IPS-15b (cell line): ENCODE measurements at regions not wholly inside any gene's neighbourhood (a gene's known extent, or its start where the extent isn't known, plus 50 kb on each side); places are given as distances from the start of the nearest gene placed in this dataset.

Experiments
- H3K27me3 ChIP-seq: one replicate; pipeline ENCODE4 v1.6.1; 2013; ENCODE audit warnings: low read length; ENCODE audit not compliant: control insufficient read depth, insufficient read depth
- H3K36me3 ChIP-seq: one replicate; pipeline ENCODE4 v1.6.1; 2013; ENCODE audit warnings: low read length; ENCODE audit not compliant: control insufficient read depth, insufficient read depth
- H3K4me1 ChIP-seq: one replicate; pipeline ENCODE4 v1.6.1; 2013; ENCODE audit warnings: mild to moderate bottlenecking, low read length; ENCODE audit not compliant: control insufficient read depth, insufficient read depth
- H3K4me3 ChIP-seq: one replicate; pipeline ENCODE4 v1.5.1; 2013; ENCODE audit warnings: low read depth, low read length
- H3K9ac ChIP-seq: one replicate; pipeline ENCODE4 v1.6.1; 2013; ENCODE audit warnings: low read depth, mild to moderate bottlenecking, low read length
- H3K9me3 ChIP-seq: one replicate; pipeline ENCODE4 v1.6.1; 2013; ENCODE audit warnings: mild to moderate bottlenecking, low read length; ENCODE audit not compliant: control insufficient read depth, insufficient read depth

- H3K9ac ChIP-seq = no peak overlapping the region
- H3K27me3 ChIP-seq = no peaks in the 10 kb centered on the region
- no peaks in the 10 kb centered on the region for H3K4me1 ChIP-seq
- H3K36me3 ChIP-seq = no peaks in the 10 kb centered on the region
- no peak overlapping the region for H3K4me3 ChIP-seq
- no peaks in the 10 kb centered on the region for H3K9me3 ChIP-seq
Measured at GRCh38 chr22:49183208-49183825, 644.4 kb downstream of the BRD1 start.

- Histone ChIP-seq H3K4me1 (no peaks in the 10 kb centered on the region), H3K27me3 (no peaks in the 10 kb centered on the region), H3K9me3 (no peaks in the 10 kb centered on the region), H3K4me3 (no peak overlapping the region), H3K36me3 (no peaks in the 10 kb centered on the region), H3K9ac (no peak overlapping the region)
Measured at GRCh38 chr22:49182416-49182815, 645.3 kb downstream of the BRD1 start.

DNA sequence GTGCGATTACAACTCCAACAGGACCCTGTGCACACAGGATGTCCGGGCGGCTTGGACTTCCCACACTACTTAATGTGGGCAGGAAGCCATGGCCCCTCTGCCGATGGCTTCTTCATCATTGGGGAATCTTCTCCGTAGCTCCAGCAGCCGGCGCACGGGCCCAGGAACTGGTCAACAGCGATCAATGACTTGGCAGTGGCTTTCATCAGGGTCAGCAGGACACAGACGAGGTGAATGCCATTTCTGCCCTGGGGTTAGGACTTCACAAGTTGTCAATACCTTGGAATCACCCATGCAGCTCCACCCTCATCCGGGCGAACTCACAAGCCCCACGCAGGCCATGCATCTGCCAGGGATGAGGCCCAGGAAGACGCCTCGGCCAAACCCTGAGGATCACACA is 645.7 kb downstream of the BRD1 start:
- Histone ChIP-seq H3K4me3 (no peak overlapping the region), H3K9ac (no peak overlapping the region), H3K36me3 (no peaks in the 10 kb centered on the region), H3K9me3 (no peaks in the 10 kb centered on the region), H3K27me3 (no peaks in the 10 kb centered on the region), H3K4me1 (no peaks in the 10 kb centered on the region)

- Histone ChIP-seq H3K9ac (no peak overlapping the region), H3K9me3 (no peaks in the 10 kb centered on the region), H3K36me3 (no peaks in the 10 kb centered on the region), H3K4me1 (no peaks in the 10 kb centered on the region), H3K4me3 (no peak overlapping the region), H3K27me3 (no peaks in the 10 kb centered on the region)
Measured at GRCh38 chr22:49181431-49181830, 646.2 kb downstream of the BRD1 start.

DNA sequence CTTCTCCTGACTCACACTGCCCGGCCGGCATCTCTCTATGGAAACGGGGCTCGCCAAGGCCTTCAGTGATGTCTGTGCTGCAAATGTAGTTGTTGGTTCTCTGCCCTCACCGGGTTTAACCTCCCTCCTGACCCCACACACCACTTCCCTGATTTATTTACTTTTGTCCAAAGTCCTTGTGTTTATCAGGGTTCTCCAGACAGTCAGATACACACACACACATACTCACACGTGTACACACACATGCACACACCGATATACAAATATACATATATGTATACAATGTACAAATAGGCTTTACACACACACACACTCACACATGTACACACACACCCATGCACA is 647.0 kb downstream of the BRD1 start:
- Histone ChIP-seq H3K9ac (no peak overlapping the region), H3K9me3 (no peaks in the 10 kb centered on the region), H3K4me3 (no peak overlapping the region), H3K27me3 (no peaks in the 10 kb centered on the region), H3K4me1 (no peaks in the 10 kb centered on the region), H3K36me3 (no peaks in the 10 kb centered on the region)

GRCh38 chr22:49179886-49180682 is 647.6 kb downstream of the BRD1 start:
- H3K9me3 ChIP-seq = no peaks in the 10 kb centered on the region
- H3K4me3 ChIP-seq = no peak overlapping the region

DNA sequence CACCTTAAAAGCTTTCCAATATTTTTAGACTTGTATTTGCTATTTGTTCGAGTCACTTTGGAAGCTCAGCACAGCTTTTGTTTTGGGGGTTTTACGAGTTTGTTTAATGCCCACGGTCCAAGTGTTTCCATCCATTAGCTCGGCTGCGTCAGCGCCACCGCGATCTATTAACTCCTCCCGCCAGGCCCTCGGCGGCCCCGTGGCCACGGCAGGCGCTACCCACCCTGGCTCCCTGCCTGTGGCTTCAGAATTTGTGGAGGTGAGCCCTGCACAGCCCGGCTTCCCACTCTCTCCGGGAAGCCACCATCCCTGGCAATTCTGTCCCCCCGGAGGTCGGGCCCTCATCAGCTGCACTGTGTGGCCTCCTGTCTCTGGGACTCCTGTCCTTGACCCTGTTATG is 648.5 kb downstream of the BRD1 start:
- Histone ChIP-seq H3K4me1 (no peaks in the 10 kb centered on the region), H3K27me3 (no peaks in the 10 kb centered on the region), H3K9ac (no peak overlapping the region), H3K36me3 (no peaks in the 10 kb centered on the region), H3K9me3 (no peaks in the 10 kb centered on the region), H3K4me3 (no peak overlapping the region)

More at GRCh38 chr22:49179886-49180682, 647.6 kb downstream of the BRD1 start:
- no peak overlapping the region for H3K9ac ChIP-seq
- H3K27me3 ChIP-seq = no peaks in the 10 kb centered on the region
- H3K36me3 ChIP-seq = no peaks in the 10 kb centered on the region
- H3K4me1 ChIP-seq = no peaks in the 10 kb centered on the region

- no peak overlapping the region for H3K4me3 ChIP-seq
- H3K27me3 ChIP-seq = no peaks in the 10 kb centered on the region
- H3K4me1 ChIP-seq = no peaks in the 10 kb centered on the region
- H3K9me3 ChIP-seq = no peaks in the 10 kb centered on the region
- H3K36me3 ChIP-seq = no peaks in the 10 kb centered on the region
- H3K9ac ChIP-seq = no peak overlapping the region
Measured at GRCh38 chr22:49178246-49179005, 649.2 kb downstream of the BRD1 start.

- Histone ChIP-seq H3K9me3 (no peaks in the 10 kb centered on the region), H3K27me3 (no peaks in the 10 kb centered on the region), H3K4me1 (no peaks in the 10 kb centered on the region), H3K4me3 (no peak overlapping the region), H3K36me3 (no peaks in the 10 kb centered on the region), H3K9ac (no peak overlapping the region)
Measured at GRCh38 chr22:49177666-49178065, 650.0 kb downstream of the BRD1 start.

DNA sequence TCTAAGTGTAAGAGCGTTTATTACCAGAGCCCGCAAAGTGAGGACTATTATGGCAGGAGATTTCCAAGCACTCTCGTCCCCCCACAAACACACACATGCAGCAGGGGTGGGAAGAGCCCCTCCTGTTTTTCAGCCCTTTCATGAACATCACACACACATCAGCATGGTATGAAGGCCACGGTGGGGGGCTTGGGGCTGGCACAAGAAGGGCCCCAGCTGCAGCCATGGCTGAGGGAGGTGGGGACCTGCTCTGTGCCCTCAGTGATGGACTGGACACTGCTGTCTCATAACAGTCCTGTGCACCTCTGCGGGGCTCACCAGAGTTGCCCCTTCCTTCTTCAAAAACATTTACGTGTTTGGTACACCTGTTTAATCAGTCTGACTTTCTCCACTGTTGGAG is 650.7 kb downstream of the BRD1 start:
- no peaks in the 10 kb centered on the region for H3K36me3 ChIP-seq
- H3K27me3 ChIP-seq = no peaks in the 10 kb centered on the region
- no peaks in the 10 kb centered on the region for H3K9me3 ChIP-seq
- H3K9ac ChIP-seq = no peak overlapping the region
- H3K4me3 ChIP-seq = no peak overlapping the region
- H3K4me1 ChIP-seq = no peaks in the 10 kb centered on the region

GRCh38 chr22:49170053-49170452 is 657.6 kb downstream of the BRD1 start:
- Histone ChIP-seq H3K4me3 (no peak overlapping the region), H3K9ac (no peak overlapping the region), H3K36me3 (no peaks in the 10 kb centered on the region), H3K9me3 (no peaks in the 10 kb centered on the region), H3K4me1 (no peaks in the 10 kb centered on the region), H3K27me3 (no peaks in the 10 kb centered on the region)
